Effector memory CD4-positive, alpha-beta T cell (primary cell): ENCODE measurements at regions not wholly inside any gene's neighbourhood (a gene's known extent, or its start where the extent isn't known, plus 50 kb on each side); places are given as distances from the start of the nearest gene placed in this dataset.

ENCODE experiments used
- DNase-seq, 3 donors: peaks; one replicate each; pipeline ENCODE4 v3.0.0-alpha.2; 2020
- H3K27ac ChIP-seq: 2 replicates; pipeline ENCODE4 v1.7.0; 2013; ENCODE audit warnings: mild to moderate bottlenecking, low read length, moderate library complexity; ENCODE audit not compliant: insufficient read depth, poor library complexity, severe bottlenecking
- H3K27me3 ChIP-seq: replicated peaks from 2 replicates; pipeline ENCODE4 v1.7.0; 2013; ENCODE audit warnings: mild to moderate bottlenecking, low read length; ENCODE audit not compliant: insufficient read depth, control insufficient read depth, poor library complexity, severe bottlenecking
- H3K36me3 ChIP-seq: 2 replicates; pipeline ENCODE4 v1.7.0; 2013; ENCODE audit warnings: mild to moderate bottlenecking, low read length, moderate library complexity; ENCODE audit not compliant: control insufficient read depth, insufficient read depth
- H3K4me1 ChIP-seq: 2 replicates; pipeline ENCODE4 v1.7.0; 2013; ENCODE audit warnings: low read length, mild to moderate bottlenecking; ENCODE audit not compliant: control insufficient read depth, insufficient read depth, poor library complexity, severe bottlenecking
- H3K4me3 ChIP-seq: 2 replicates; pipeline ENCODE4 v1.7.0; 2013; ENCODE audit warnings: low read length, low read depth, mild to moderate bottlenecking; ENCODE audit not compliant: insufficient read depth, poor library complexity, severe bottlenecking
- H3K9me3 ChIP-seq: 2 replicates; pipeline ENCODE4 v1.7.0; 2013; ENCODE audit warnings: mild to moderate bottlenecking, low read length, moderate library complexity; ENCODE audit not compliant: control insufficient read depth

GRCh38 chr1:36733748-36734147, 251.0 kb upstream of the CSF3R start:
- H3K27ac ChIP-seq = no peak overlapping the region
- no peak overlapping the region for H3K4me3 ChIP-seq
- no peak for DNase-seq
- H3K36me3 ChIP-seq = no peaks in the 10 kb centered on the region
- H3K27me3 ChIP-seq = peaks cover 6% of the 10 kb centered on the region
- H3K9me3 ChIP-seq = no peaks in the 10 kb centered on the region
- H3K4me1 ChIP-seq = no peaks in the 10 kb centered on the region

- no peaks in the 10 kb centered on the region for H3K36me3 ChIP-seq
- no peak overlapping the region for H3K27ac ChIP-seq
- H3K27me3 ChIP-seq = no peaks in the 10 kb centered on the region
- no peak overlapping the region for H3K4me3 ChIP-seq
- no peak for DNase-seq
- H3K9me3 ChIP-seq = no peaks in the 10 kb centered on the region
- no peaks in the 10 kb centered on the region for H3K4me1 ChIP-seq
Measured at GRCh38 chr1:36732015-36732356, 249.3 kb upstream of the CSF3R start.

GRCh38 chr1:36731226-36732014, 248.7 kb upstream of the CSF3R start:
- H3K4me3 ChIP-seq = no peak overlapping the region
- H3K27ac ChIP-seq = no peak overlapping the region
- H3K4me1 ChIP-seq = no peaks in the 10 kb centered on the region
- no peaks in the 10 kb centered on the region for H3K9me3 ChIP-seq
- no peak for DNase-seq
- no peaks in the 10 kb centered on the region for H3K27me3 ChIP-seq
- H3K36me3 ChIP-seq = no peaks in the 10 kb centered on the region

GRCh38 chr1:36730599-36730998, 247.9 kb upstream of the CSF3R start:
- no peaks in the 10 kb centered on the region for H3K36me3 ChIP-seq
- no peak overlapping the region for H3K4me3 ChIP-seq
- DNase-seq = no peak
- H3K27me3 ChIP-seq = no peaks in the 10 kb centered on the region
- no peak overlapping the region for H3K27ac ChIP-seq
- H3K4me1 ChIP-seq = no peaks in the 10 kb centered on the region
- H3K9me3 ChIP-seq = no peaks in the 10 kb centered on the region

- H3K4me1 ChIP-seq = no peaks in the 10 kb centered on the region
- H3K27ac ChIP-seq = no peak overlapping the region
- no peaks in the 10 kb centered on the region for H3K27me3 ChIP-seq
- no peaks in the 10 kb centered on the region for H3K36me3 ChIP-seq
- no peak for DNase-seq
- no peak overlapping the region for H3K4me3 ChIP-seq
- no peaks in the 10 kb centered on the region for H3K9me3 ChIP-seq
Measured at GRCh38 chr1:36729716-36730510, 247.2 kb upstream of the CSF3R start.

GRCh38 chr1:36729289-36729688, 246.6 kb upstream of the CSF3R start:
- DNase-seq = no peak
- Histone ChIP-seq H3K9me3 (no peaks in the 10 kb centered on the region), H3K27ac (no peak overlapping the region), H3K4me1 (no peaks in the 10 kb centered on the region), H3K4me3 (no peak overlapping the region), H3K27me3 (no peaks in the 10 kb centered on the region), H3K36me3 (no peaks in the 10 kb centered on the region)

GRCh38 chr1:36728846-36729245, 246.1 kb upstream of the CSF3R start:
- Histone ChIP-seq H3K27ac (no peak overlapping the region), H3K27me3 (no peaks in the 10 kb centered on the region)

GRCh38 chr1:36728051-36728450, 245.3 kb upstream of the CSF3R start:
- no peak overlapping the region for H3K27ac ChIP-seq
- no peak for DNase-seq

More at GRCh38 chr1:36728846-36729245, 246.1 kb upstream of the CSF3R start:
- Histone ChIP-seq H3K9me3 (no peaks in the 10 kb centered on the region), H3K4me1 (no peaks in the 10 kb centered on the region), H3K36me3 (no peaks in the 10 kb centered on the region), H3K4me3 (no peak overlapping the region)
- no peak for DNase-seq

GRCh38 chr1:36725151-36725550, 242.4 kb upstream of the CSF3R start:
- Histone ChIP-seq H3K4me1 (no peaks in the 10 kb centered on the region), H3K4me3 (no peak overlapping the region), H3K27ac (no peak overlapping the region), H3K9me3 (no peaks in the 10 kb centered on the region), H3K27me3 (peaks cover 3% of the 10 kb centered on the region), H3K36me3 (no peaks in the 10 kb centered on the region)
- DNase-seq = no peak

More at GRCh38 chr1:36728051-36728450, 245.3 kb upstream of the CSF3R start:
- no peak overlapping the region for H3K4me3 ChIP-seq
- no peaks in the 10 kb centered on the region for H3K4me1 ChIP-seq
- H3K27me3 ChIP-seq = no peaks in the 10 kb centered on the region
- no peaks in the 10 kb centered on the region for H3K9me3 ChIP-seq
- H3K36me3 ChIP-seq = no peaks in the 10 kb centered on the region

- H3K9me3 ChIP-seq = no peaks in the 10 kb centered on the region
- H3K27me3 ChIP-seq = peaks cover 3% of the 10 kb centered on the region
- H3K36me3 ChIP-seq = no peaks in the 10 kb centered on the region
- H3K4me3 ChIP-seq = no peak overlapping the region
- no peak overlapping the region for H3K27ac ChIP-seq
- H3K4me1 ChIP-seq = no peaks in the 10 kb centered on the region
- no peak for DNase-seq
Measured at GRCh38 chr1:36723813-36724212, 241.1 kb upstream of the CSF3R start.
